ENCODE measurements at regions not wholly inside any gene's neighbourhood (a gene's known extent, or its start where the extent isn't known, plus 50 kb on each side); places are given as distances from the start of the nearest gene placed in this dataset.

- TF ChIP-seq CTCF (IDR thresholded peaks at IDR 0.05; ENCODE audit: low read depth, low read length) (no peak), MAX (IDR thresholded peaks at IDR 0.05; ENCODE audit: low read depth, low read length) (no peak), MYC (IDR thresholded peaks at IDR 0.05; ENCODE audit: low read depth, low read length) (no peak), POLR2A (IDR thresholded peaks at IDR 0.05; ENCODE audit: extremely low read depth, insufficient read length) (no peak)
Measured at GRCh38 chr11:96697466-96697865, 307.7 kb downstream of the JRKL start.

Data from NB4 (cell line).